OCI-LY3 (cell line): ENCODE measurements at regions not wholly inside any gene's neighbourhood (a gene's known extent, or its start where the extent isn't known, plus 50 kb on each side); places are given as distances from the start of the nearest gene placed in this dataset.

Experiments used
- H2AFZ ChIP-seq: fragments of 200-600, 300-600 bp; shearing (Covaris generic); 2 replicates; pipeline ENCODE4 v1.6.0; 2014; ENCODE audit warnings: antibody characterized with exemption, low read depth, low read length
- H3K27ac ChIP-seq: fragments of 200-600, 300-600 bp; sonication (generic); 2 replicates; pipeline ENCODE4 v1.5.1; 2014; ENCODE audit warnings: mild to moderate bottlenecking, low read length, moderate library complexity, mixed read lengths
- H3K27me3 ChIP-seq: fragments of 200-600, 300-600 bp; sonication (generic); 2 replicates; pipeline ENCODE4 v1.6.1; 2014; ENCODE audit warnings: low read depth, low read length, mixed read lengths
- H3K36me3 ChIP-seq: fragments of 200-600, 300-600 bp; sonication (generic); replicated peaks from 2 replicates; pipeline ENCODE3; 2014; ENCODE audit warnings: low read depth, low read length, mixed read lengths
- H3K4me1 ChIP-seq: fragments of 300-600, 200-600 bp; sonication (generic); 2 replicates; pipeline ENCODE4 v1.6.1; 2014; ENCODE audit warnings: low read length, mixed read lengths
- H3K4me2 ChIP-seq: fragments of 200-600, 300-600 bp; sonication (generic); 2 replicates; pipeline ENCODE4 v1.6.1; 2014; ENCODE audit warnings: low read length, mixed read lengths
- H3K4me3 ChIP-seq: fragments of 300-600, 200-600 bp; sonication (generic); 2 replicates; pipeline ENCODE4 v1.5.1; 2014; ENCODE audit warnings: antibody characterized with exemption, mild to moderate bottlenecking, low read length, moderate library complexity
- H3K79me2 ChIP-seq: fragments of 300-600, 200-600 bp; shearing (Covaris generic); 2 replicates; pipeline ENCODE4 v1.6.1; 2014; ENCODE audit warnings: mild to moderate bottlenecking, low read length, mixed read lengths
- H3K9ac ChIP-seq: fragments of 300-600, 200-600 bp; shearing (Covaris generic); 2 replicates; pipeline ENCODE4 v1.6.0; 2014; ENCODE audit warnings: mild to moderate bottlenecking, low read length, moderate library complexity
- H3K9me3 ChIP-seq: fragments of 200-600, 300-600 bp; shearing (Covaris generic); 2 replicates; pipeline ENCODE4 v1.6.1; 2014; ENCODE audit warnings: low read length, mixed read lengths; ENCODE audit not compliant: insufficient read depth
- H4K20me1 ChIP-seq: fragments of 200-600, 300-600 bp; sonication (generic); 2 replicates; pipeline ENCODE4 v1.6.1; 2016; ENCODE audit warnings: low read length, mixed read lengths; ENCODE audit not compliant: insufficient read depth
- CTCF ChIP-seq: fragments of 200-600, 300-600 bp; sonication (generic); IDR thresholded peaks from 2 replicates; pipeline ENCODE4 v1.5.1; 2014; ENCODE audit warnings: antibody characterized with exemption, low read length, low read depth
- EZH2phosphoT487 ChIP-seq: fragments of 200-600 bp; shearing (Covaris generic); IDR thresholded peaks from 2 replicates; pipeline ENCODE4 v1.6.1; 2018; ENCODE audit warnings: antibody characterized with exemption, mixed run types, low read depth

GRCh38 chr2:235398321-235398720 lies 95.5 kb upstream of the AGAP1 start:
- no peaks in the 10 kb centered on the region for H3K27me3 ChIP-seq
- no peaks in the 10 kb centered on the region for H3K79me2 ChIP-seq
- H4K20me1 ChIP-seq, result no peaks in the 10 kb centered on the region
- H3K4me1 ChIP-seq, result no peaks in the 10 kb centered on the region
- TF ChIP-seq EZH2phosphoT487 (no peak), CTCF (no peak)
- no peak overlapping the region for H2AFZ ChIP-seq
- no peak overlapping the region for H3K27ac ChIP-seq
- H3K4me3 ChIP-seq, result no peak overlapping the region
- no peak overlapping the region for H3K9ac ChIP-seq
- no peak overlapping the region for H3K4me2 ChIP-seq
- no peaks in the 10 kb centered on the region for H3K9me3 ChIP-seq
- no peaks in the 10 kb centered on the region for H3K36me3 ChIP-seq

DNA sequence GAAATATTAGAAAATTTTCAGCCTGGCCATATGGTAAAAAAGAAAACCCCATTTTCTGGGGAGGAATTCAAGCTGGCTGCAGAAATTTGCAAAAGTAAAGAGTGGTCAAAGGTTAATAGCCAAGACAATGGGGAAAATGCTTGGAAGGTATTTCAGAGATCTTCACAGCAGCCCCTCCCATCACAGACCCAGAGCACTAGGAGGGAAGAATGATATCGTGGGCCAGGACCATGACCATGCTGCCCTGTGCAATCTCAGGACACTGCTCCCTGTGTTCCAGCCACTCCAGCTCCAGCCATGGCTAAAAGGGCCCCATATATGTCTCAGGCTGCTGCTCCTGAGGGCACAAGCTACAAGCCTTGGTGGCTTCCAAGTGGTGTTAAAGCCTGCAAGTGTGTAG lies 93.9 kb upstream of the AGAP1 start:
- H2AFZ ChIP-seq, result no peak overlapping the region
- H3K36me3 ChIP-seq, result no peaks in the 10 kb centered on the region
- no peak overlapping the region for H3K4me3 ChIP-seq
- no peak overlapping the region for H3K9ac ChIP-seq
- H3K27ac ChIP-seq, result no peak overlapping the region
- no peaks in the 10 kb centered on the region for H4K20me1 ChIP-seq
- no peaks in the 10 kb centered on the region for H3K9me3 ChIP-seq
- no peaks in the 10 kb centered on the region for H3K4me1 ChIP-seq
- TF ChIP-seq CTCF, result no peak
- no peak for TF ChIP-seq EZH2phosphoT487
- no peak overlapping the region for H3K4me2 ChIP-seq
- no peaks in the 10 kb centered on the region for H3K27me3 ChIP-seq
- no peaks in the 10 kb centered on the region for H3K79me2 ChIP-seq

DNA sequence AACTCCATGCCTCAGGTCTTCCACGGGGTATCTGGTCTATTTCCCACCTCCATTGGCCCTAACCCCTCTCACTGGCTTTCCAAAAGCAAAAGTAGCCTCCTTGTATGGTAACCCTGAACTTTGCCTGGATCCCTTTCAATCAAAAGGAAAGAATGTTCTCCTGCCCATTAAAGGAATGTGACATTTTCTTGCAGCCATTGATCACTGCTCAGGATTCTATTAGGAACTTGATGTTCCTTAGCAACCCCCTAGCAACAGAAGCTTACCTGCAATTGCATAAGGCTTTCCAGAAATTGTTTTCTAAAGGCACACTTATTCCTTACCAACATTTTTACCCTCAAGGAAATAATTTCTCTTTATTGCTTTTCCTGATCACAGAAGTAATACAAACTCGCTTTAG lies 91.4 kb upstream of the AGAP1 start:
- Histone ChIP-seq H3K36me3 (no peaks in the 10 kb centered on the region), H4K20me1 (no peaks in the 10 kb centered on the region), H3K4me2 (no peak overlapping the region), H3K9ac (no peak overlapping the region), H3K79me2 (no peaks in the 10 kb centered on the region), H3K9me3 (no peaks in the 10 kb centered on the region), H3K27ac (no peak overlapping the region), H3K27me3 (no peaks in the 10 kb centered on the region), H2AFZ (no peak overlapping the region), H3K4me3 (no peak overlapping the region), H3K4me1 (no peaks in the 10 kb centered on the region)
- no peak for TF ChIP-seq CTCF

DNA sequence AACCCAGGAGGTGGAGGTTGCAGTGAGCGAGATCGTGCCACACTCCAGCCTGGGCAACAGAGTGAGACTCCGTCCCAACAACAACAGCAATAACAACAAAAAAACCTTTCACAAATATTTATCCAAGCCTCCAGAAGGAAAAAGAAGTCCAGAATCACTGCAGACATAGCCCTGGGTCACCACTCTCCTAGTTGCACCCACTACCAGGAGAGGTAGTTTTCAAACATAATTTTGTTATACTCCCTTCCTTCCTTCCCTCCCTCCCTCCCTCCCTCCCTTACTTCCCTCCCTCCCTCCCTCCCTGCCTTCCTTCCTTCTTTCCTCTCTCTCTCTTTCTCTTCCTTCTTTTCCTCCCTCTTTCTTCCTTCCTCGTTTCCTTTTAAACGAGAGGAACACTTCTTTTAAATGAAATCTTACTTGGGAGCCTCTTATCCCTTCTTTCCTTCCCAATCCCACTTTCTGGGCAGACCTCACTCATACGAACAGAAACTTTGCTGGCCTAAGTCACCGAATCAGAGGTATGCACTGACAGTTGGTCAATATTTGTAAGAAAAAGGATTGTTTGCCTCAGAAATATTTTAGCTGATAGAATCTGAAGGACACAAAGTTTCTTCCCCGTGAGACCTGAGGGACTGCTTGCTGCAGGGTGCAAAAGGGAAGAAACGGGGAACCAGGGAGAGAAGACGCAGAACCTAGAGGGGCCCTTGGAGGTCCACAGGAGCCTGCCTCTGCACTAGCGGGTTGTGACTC lies 88.1 kb upstream of the AGAP1 start:
- no peaks in the 10 kb centered on the region for H4K20me1 ChIP-seq
- no peaks in the 10 kb centered on the region for H3K4me1 ChIP-seq
- H3K27me3 ChIP-seq, result no peaks in the 10 kb centered on the region
- H2AFZ ChIP-seq, result no peak overlapping the region
- no peak overlapping the region for H3K4me3 ChIP-seq
- H3K4me2 ChIP-seq, result no peak overlapping the region
- H3K79me2 ChIP-seq, result no peaks in the 10 kb centered on the region
- H3K36me3 ChIP-seq, result no peaks in the 10 kb centered on the region
- H3K9me3 ChIP-seq, result no peaks in the 10 kb centered on the region
- H3K27ac ChIP-seq, result no peak overlapping the region
- TF ChIP-seq EZH2phosphoT487 (no peak), CTCF (no peak)
- no peak overlapping the region for H3K9ac ChIP-seq
